Smooth muscle cell (in vitro differentiated cells): ENCODE measurements at regions not wholly inside any gene's neighbourhood (a gene's known extent, or its start where the extent isn't known, plus 50 kb on each side); places are given as distances from the start of the nearest gene placed in this dataset.

Experiments used
- DNase-seq: peaks from one replicate; lab custom pipeline; 2025; ENCODE audit not compliant: unreplicated experiment; lab: John Stamatoyannopoulos, UW
- H2AFZ ChIP-seq: fragments of 200-600 bp; sonication (generic); 2 replicates; pipeline ENCODE4 v1.6.0; 2016; ENCODE audit warnings: antibody characterized with exemption, low read depth, mild to moderate bottlenecking
- H3F3A ChIP-seq: fragments of 200-600 bp; sonication (generic); 2 replicates; pipeline ENCODE4 v1.6.0; 2017; ENCODE audit warnings: antibody characterized with exemption, low read depth
- H3K27ac ChIP-seq: fragments of 200-600 bp; sonication (generic); 2 replicates; pipeline ENCODE4 v1.5.1; 2016; ENCODE audit warnings: low read depth, mild to moderate bottlenecking
- H3K27me3 ChIP-seq: fragments of 200-600 bp; sonication (generic); 2 replicates; pipeline ENCODE4 v1.6.1; 2016; ENCODE audit warnings: low read depth, mild to moderate bottlenecking
- H3K36me3 ChIP-seq: fragments of 200-600 bp; sonication (generic); 2 replicates; pipeline ENCODE4 v1.5.1; 2016; ENCODE audit warnings: low read depth
- H3K4me1 ChIP-seq: fragments of 200-600 bp; sonication (generic); 2 replicates; pipeline ENCODE4 v1.5.1; 2016; ENCODE audit warnings: low read depth
- H3K4me2 ChIP-seq: fragments of 200-600 bp; sonication (generic); 2 replicates; pipeline ENCODE4 v1.6.0; 2016; ENCODE audit warnings: mild to moderate bottlenecking
- H3K4me3 ChIP-seq: fragments of 200-600 bp; sonication (generic); 2 replicates; pipeline ENCODE4 v1.5.1; 2016; ENCODE audit warnings: mild to moderate bottlenecking
- H3K79me2 ChIP-seq: fragments of 200-600 bp; sonication (generic); 2 replicates; pipeline ENCODE4 v1.6.0; 2016; ENCODE audit warnings: low read depth, mild to moderate bottlenecking
- H3K9ac ChIP-seq: fragments of 200-600 bp; sonication (generic); 2 replicates; pipeline ENCODE4 v1.6.0; 2016; ENCODE audit warnings: low read depth
- H3K9me3 ChIP-seq: fragments of 200-600 bp; sonication (generic); replicated peaks from 2 replicates; pipeline ENCODE4 v1.5.1; 2016; ENCODE audit warnings: low read depth
- H4K20me1 ChIP-seq: fragments of 200-600 bp; sonication (generic); 2 replicates; pipeline ENCODE4 v1.6.0; 2016; ENCODE audit warnings: low read depth
- WGBS: methylation state at CpG from one replicate; pipeline ENCODE4 v1.1.7; 2016; ENCODE audit warnings: low lambda C conversion rate; 5-methylcytosine and 5-hydroxymethylcytosine counted together
- TF ChIP-seq, protein P1 (sequence below): fragments of 200-600 bp; sonication (generic); IDR thresholded peaks from 2 replicates; pipeline ENCODE4 v1.5.1; 2017; ENCODE audit warnings: borderline replicate concordance, mild to moderate bottlenecking, antibody characterized with exemption; ENCODE audit not compliant: insufficient read depth, poor library complexity, severe bottlenecking

DNA sequence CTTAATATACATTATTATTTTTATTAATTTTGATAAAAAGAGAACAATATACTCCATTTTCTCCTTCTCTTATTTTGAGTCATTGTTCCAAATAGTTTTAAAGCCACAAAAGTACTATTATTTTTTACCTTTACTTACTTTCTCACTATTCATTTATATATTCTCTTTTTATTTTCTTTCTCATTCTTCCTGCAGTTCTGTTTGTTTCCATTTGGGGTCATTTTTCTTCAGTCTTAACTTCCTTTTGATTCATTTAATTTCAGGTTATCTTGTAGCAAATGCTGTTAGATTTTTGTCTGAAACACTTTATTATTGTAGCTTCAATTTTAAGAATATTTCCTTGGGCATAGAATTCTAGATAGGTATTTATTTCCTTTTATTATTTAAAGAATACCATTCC, 438.6 kb upstream of the EPHA5 start:
- H3K27ac ChIP-seq = no peak overlapping the region
- no peak overlapping the region for H2AFZ ChIP-seq
- H3K36me3 ChIP-seq = no peaks in the 10 kb centered on the region
- H3K4me3 ChIP-seq = no peak overlapping the region
- no peak overlapping the region for H3K4me2 ChIP-seq
- no peaks in the 10 kb centered on the region for H3F3A ChIP-seq
- H3K79me2 ChIP-seq = no peaks in the 10 kb centered on the region
- TF ChIP-seq, protein P1, sequence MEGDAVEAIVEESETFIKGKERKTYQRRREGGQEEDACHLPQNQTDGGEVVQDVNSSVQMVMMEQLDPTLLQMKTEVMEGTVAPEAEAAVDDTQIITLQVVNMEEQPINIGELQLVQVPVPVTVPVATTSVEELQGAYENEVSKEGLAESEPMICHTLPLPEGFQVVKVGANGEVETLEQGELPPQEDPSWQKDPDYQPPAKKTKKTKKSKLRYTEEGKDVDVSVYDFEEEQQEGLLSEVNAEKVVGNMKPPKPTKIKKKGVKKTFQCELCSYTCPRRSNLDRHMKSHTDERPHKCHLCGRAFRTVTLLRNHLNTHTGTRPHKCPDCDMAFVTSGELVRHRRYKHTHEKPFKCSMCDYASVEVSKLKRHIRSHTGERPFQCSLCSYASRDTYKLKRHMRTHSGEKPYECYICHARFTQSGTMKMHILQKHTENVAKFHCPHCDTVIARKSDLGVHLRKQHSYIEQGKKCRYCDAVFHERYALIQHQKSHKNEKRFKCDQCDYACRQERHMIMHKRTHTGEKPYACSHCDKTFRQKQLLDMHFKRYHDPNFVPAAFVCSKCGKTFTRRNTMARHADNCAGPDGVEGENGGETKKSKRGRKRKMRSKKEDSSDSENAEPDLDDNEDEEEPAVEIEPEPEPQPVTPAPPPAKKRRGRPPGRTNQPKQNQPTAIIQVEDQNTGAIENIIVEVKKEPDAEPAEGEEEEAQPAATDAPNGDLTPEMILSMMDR = peak; percentile 17
- no peaks in the 10 kb centered on the region for H3K4me1 ChIP-seq
- no peaks in the 10 kb centered on the region for H4K20me1 ChIP-seq
- H3K9me3 ChIP-seq = no peaks in the 10 kb centered on the region
- H3K9ac ChIP-seq = no peak overlapping the region
- no peak for DNase-seq
- H3K27me3 ChIP-seq = no peaks in the 10 kb centered on the region

- Histone ChIP-seq H3K4me3 (no peak overlapping the region), H4K20me1 (no peaks in the 10 kb centered on the region), H3K9me3 (no peaks in the 10 kb centered on the region), H3K79me2 (no peaks in the 10 kb centered on the region), H3K27ac (no peak overlapping the region), H3K9ac (no peak overlapping the region), H3K36me3 (no peaks in the 10 kb centered on the region), H3K4me2 (no peak overlapping the region), H2AFZ (no peak overlapping the region), H3K4me1 (no peaks in the 10 kb centered on the region), H3K27me3 (no peaks in the 10 kb centered on the region), H3F3A (no peaks in the 10 kb centered on the region)
- 97% methylated on average over 5 of the region's 5 CpGs for WGBS
- no peak for DNase-seq
- TF ChIP-seq, protein P1 = no peak
These were observed 426.9 kb upstream of the EPHA5 start for GRCh38 chr4:66097218-66097617.

GRCh38 chr4:66095065-66095464, 424.8 kb upstream of the EPHA5 start:
- Histone ChIP-seq H3K9me3 (no peaks in the 10 kb centered on the region), H4K20me1 (no peaks in the 10 kb centered on the region), H3K79me2 (no peaks in the 10 kb centered on the region), H3K27ac (no peak overlapping the region), H3K27me3 (no peaks in the 10 kb centered on the region), H3K4me2 (no peak overlapping the region), H3K9ac (no peak overlapping the region), H3K36me3 (no peaks in the 10 kb centered on the region), H2AFZ (no peak overlapping the region), H3K4me3 (no peak overlapping the region), H3K4me1 (no peaks in the 10 kb centered on the region), H3F3A (no peaks in the 10 kb centered on the region)
- 93% methylated on average over 2 of the region's 2 CpGs for WGBS
- no peak for DNase-seq
- TF ChIP-seq, protein P1 = no peak

GRCh38 chr4:66094070-66094469, 423.8 kb upstream of the EPHA5 start:
- H3K4me1 ChIP-seq = no peaks in the 10 kb centered on the region
- TF ChIP-seq, protein P1 = no peak
- H3F3A ChIP-seq = no peaks in the 10 kb centered on the region

More at GRCh38 chr4:66094070-66094469, 423.8 kb upstream of the EPHA5 start:
- H3K9me3 ChIP-seq = no peaks in the 10 kb centered on the region
- H4K20me1 ChIP-seq = no peaks in the 10 kb centered on the region
- no peaks in the 10 kb centered on the region for H3K36me3 ChIP-seq
- H2AFZ ChIP-seq = no peak overlapping the region
- no peak overlapping the region for H3K4me2 ChIP-seq
- H3K27me3 ChIP-seq = no peaks in the 10 kb centered on the region
- H3K27ac ChIP-seq = no peak overlapping the region
- no peak overlapping the region for H3K4me3 ChIP-seq
- no peak for DNase-seq
- H3K9ac ChIP-seq = no peak overlapping the region
- 97% methylated on average over 15 of the region's 15 CpGs for WGBS
- H3K79me2 ChIP-seq = no peaks in the 10 kb centered on the region
